Uterus (tissue), 3 donors: ENCODE measurements at regions not wholly inside any gene's neighbourhood (a gene's known extent, or its start where the extent isn't known, plus 50 kb on each side); places are given as distances from the start of the nearest gene placed in this dataset.

Source experiments
- DNase-seq, 2 donors: peaks; one replicate each; pipeline ENCODE4 v3.0.0-alpha.2; 2019 to 2020
- H3K27ac ChIP-seq, 2 donors: fragments of 200-600 bp; sonication (generic); 1 replicate in 1 of 2; 2 replicates in 1 of 2; pipeline ENCODE4 v1.5.1; 2016 to 2018
- H3K27me3 ChIP-seq, 2 donors: fragments of 200-600 bp; sonication (generic); one replicate each; pipeline ENCODE4 v1.5.1; 2018 to 2019; ENCODE audit warnings: control low read depth in 1 of 2
- H3K36me3 ChIP-seq, 2 donors: fragments of 200-600 bp; sonication (generic); one replicate each; pipeline ENCODE4 v1.5.1; 2019; ENCODE audit warnings: control low read depth in 1 of 2
- H3K4me1 ChIP-seq, 2 donors: fragments of 200-600 bp; sonication (generic); one replicate each; pipeline ENCODE4 v1.5.1; 2018 to 2019; ENCODE audit warnings: control low read depth in 1 of 2
- H3K4me3 ChIP-seq, 2 donors: fragments of 200-600 bp; sonication (generic); 1 replicate in 1 of 2; 2 replicates in 1 of 2; pipeline ENCODE4 v1.5.1; 2018 to 2019; ENCODE audit warnings: mild to moderate bottlenecking in 1 of 2
- H3K9me3 ChIP-seq, 2 donors: fragments of 200-600 bp; sonication (generic); one replicate each; pipeline ENCODE4 v1.5.1; 2019; ENCODE audit warnings: control low read depth in 1 of 2
- CTCF ChIP-seq, 4 experiments: fragments of 200-600 bp in 2 of 4; fragments of 450-650 bp in 2 of 4; sonication (generic) in 2 of 4; IDR thresholded peaks; one replicate each; pipeline ENCODE4 v1.5.1; 2016 to 2019; ENCODE audit warnings: antibody characterized with exemption in 4 of 4, mild to moderate bottlenecking in 2 of 4, moderate library complexity in 1 of 4
- POLR2A ChIP-seq, 2 donors: fragments of 450-650 bp; IDR thresholded peaks; one replicate each; pipeline ENCODE4 v1.6.1; 2016; ENCODE audit warnings: antibody characterized with exemption in 2 of 2, mild to moderate bottlenecking in 1 of 2, moderate library complexity in 1 of 2
- intact Hi-C: fragments of 100-400 bp; cut with DNase I; formaldehyde crosslinking; loops from one replicate; pipeline ENCODE4 v1.15.1; 2023; ENCODE audit warnings: low total_unique reads
- donor health status: DM: yes; HTN: yes; CAD: no.

- Histone ChIP-seq H3K4me3 (no peak overlapping the region), H3K27me3 (no peaks in the 10 kb centered on the region), H3K4me1 (no peaks in the 10 kb centered on the region), H3K9me3 (no peaks in the 10 kb centered on the region), H3K27ac (no peak overlapping the region), H3K36me3 (no peaks in the 10 kb centered on the region)
- intact Hi-C loops = no loop called here
- no peak for DNase-seq
- TF ChIP-seq CTCF (IDR thresholded peaks at IDR 0.05) (no peak), POLR2A (IDR thresholded peaks at IDR 0.05) (no peak)
Measured at GRCh38 chr7:41825927-41826480, 123.1 kb upstream of the INHBA start.

GRCh38 chr7:41824284-41824683 lies 121.4 kb upstream of the INHBA start:
- Histone ChIP-seq H3K4me1 (no peaks in the 10 kb centered on the region), H3K27me3 (no peaks in the 10 kb centered on the region), H3K36me3 (no peaks in the 10 kb centered on the region), H3K27ac (no peak overlapping the region), H3K4me3 (no peak overlapping the region), H3K9me3 (no peaks in the 10 kb centered on the region)
- DNase-seq = no peak
- TF ChIP-seq CTCF (IDR thresholded peaks at IDR 0.05) (no peak), POLR2A (IDR thresholded peaks at IDR 0.05) (no peak)
- intact Hi-C loops = no loop called here

- no peaks in the 10 kb centered on the region for H3K9me3 ChIP-seq
- H3K4me3 ChIP-seq = no peak overlapping the region
- no peaks in the 10 kb centered on the region for H3K4me1 ChIP-seq
- H3K27ac ChIP-seq = no peak overlapping the region
- H3K27me3 ChIP-seq = no peaks in the 10 kb centered on the region
- no peaks in the 10 kb centered on the region for H3K36me3 ChIP-seq
- DNase-seq = no peak
- intact Hi-C loops = no loop called here
- TF ChIP-seq CTCF (IDR thresholded peaks at IDR 0.05) (no peak), POLR2A (IDR thresholded peaks at IDR 0.05) (no peak)
Measured at GRCh38 chr7:41822259-41822817, 119.4 kb upstream of the INHBA start.

- Histone ChIP-seq H3K27ac (no peak overlapping the region), H3K4me3 (no peak overlapping the region), H3K9me3 (no peaks in the 10 kb centered on the region), H3K36me3 (no peaks in the 10 kb centered on the region), H3K4me1 (no peaks in the 10 kb centered on the region), H3K27me3 (no peaks in the 10 kb centered on the region)
- intact Hi-C loops = no loop called here
- TF ChIP-seq CTCF (IDR thresholded peaks at IDR 0.05) = no peak
- no peak for TF ChIP-seq POLR2A (IDR thresholded peaks at IDR 0.05)
- DNase-seq = no peak
Measured at GRCh38 chr7:41821521-41822213, 118.8 kb upstream of the INHBA start.

GRCh38 chr7:41820111-41820671 lies 117.3 kb upstream of the INHBA start:
- H3K4me3 ChIP-seq = no peak overlapping the region
- DNase-seq = no peak
- no peaks in the 10 kb centered on the region for H3K9me3 ChIP-seq
- H3K27ac ChIP-seq = no peak overlapping the region
- no peaks in the 10 kb centered on the region for H3K4me1 ChIP-seq
- no peaks in the 10 kb centered on the region for H3K27me3 ChIP-seq
- no peak for TF ChIP-seq CTCF (IDR thresholded peaks at IDR 0.05)
- TF ChIP-seq POLR2A (IDR thresholded peaks at IDR 0.05) = no peak
- intact Hi-C loops = no loop called here
- no peaks in the 10 kb centered on the region for H3K36me3 ChIP-seq
